SU-DHL-6 (cell line): ENCODE measurements at regions not wholly inside any gene's neighbourhood (a gene's known extent, or its start where the extent isn't known, plus 50 kb on each side); places are given as distances from the start of the nearest gene placed in this dataset.

Experiments
- H2AFZ ChIP-seq: fragments of 200-600 bp; sonication (generic); 2 replicates; pipeline ENCODE4 v1.6.1; 2014; ENCODE audit warnings: low read depth, mild to moderate bottlenecking, moderate library complexity, mixed read lengths, antibody characterized with exemption, low read length; ENCODE audit not compliant: severe bottlenecking
- H3F3A ChIP-seq: fragments of 200-600 bp; shearing (Covaris generic); 2 replicates; pipeline ENCODE4 v1.6.0; 2016; ENCODE audit warnings: antibody characterized with exemption, mild to moderate bottlenecking; ENCODE audit not compliant: insufficient read depth
- H3K27ac ChIP-seq: fragments of 200-600 bp; sonication (generic); 2 replicates; pipeline ENCODE4 v1.5.1; 2016; ENCODE audit warnings: low read depth, mild to moderate bottlenecking, low read length, moderate library complexity, mixed read lengths
- H3K27me3 ChIP-seq: fragments of 200-600 bp; sonication (generic), shearing (Covaris generic); 2 replicates; pipeline ENCODE4 v1.6.0; 2014; ENCODE audit warnings: mild to moderate bottlenecking, low read length
- H3K36me3 ChIP-seq: fragments of 200-600 bp; sonication (generic); 2 replicates; pipeline ENCODE4 v1.6.1; 2014; ENCODE audit warnings: mild to moderate bottlenecking, low read length, mixed read lengths
- H3K4me2 ChIP-seq: fragments of 300-600, 200-600 bp; shearing (Covaris generic), sonication (generic); 2 replicates; pipeline ENCODE4 v1.6.0; 2014; ENCODE audit warnings: low read length, low read depth, mild to moderate bottlenecking; ENCODE audit not compliant: poor library complexity, severe bottlenecking
- H3K4me3 ChIP-seq: fragments of 200-600 bp; sonication (generic); 2 replicates; pipeline ENCODE4 v1.5.1; 2014; ENCODE audit warnings: antibody characterized with exemption, low read length, mild to moderate bottlenecking, mixed read lengths; ENCODE audit not compliant: insufficient read depth, poor library complexity, severe bottlenecking
- H3K79me2 ChIP-seq: fragments of 200-600 bp; sonication (generic); 2 replicates; pipeline ENCODE4 v1.6.1; 2014; ENCODE audit warnings: mild to moderate bottlenecking, low read length, moderate library complexity; ENCODE audit not compliant: insufficient read depth
- H3K9ac ChIP-seq: fragments of 200-600 bp; sonication (generic); 2 replicates; pipeline ENCODE4 v1.7.0; 2014; ENCODE audit warnings: mild to moderate bottlenecking, low read length
- H3K9me2 ChIP-seq: fragments of 200-600 bp; sonication (generic); replicated peaks from 2 replicates; pipeline ENCODE4 v1.6.1; 2014; ENCODE audit warnings: low read length; ENCODE audit not compliant: insufficient read depth
- H3K9me3 ChIP-seq: fragments of 200-600 bp; sonication (generic); 2 replicates; pipeline ENCODE4 v1.6.1; 2014; ENCODE audit warnings: low read length, mixed read lengths; ENCODE audit not compliant: insufficient read depth
- H4K20me1 ChIP-seq: fragments of 200-600 bp; sonication (generic); 2 replicates; pipeline ENCODE4 v1.6.1; 2014; ENCODE audit warnings: low read depth, mild to moderate bottlenecking, antibody characterized with exemption, low read length, moderate library complexity, mixed read lengths
- EZH2phosphoT487 ChIP-seq: fragments of 200-600 bp; sonication (generic), shearing (Covaris generic); conservative IDR thresholded peaks from 2 replicates; pipeline ENCODE4 v1.6.1; 2018; ENCODE audit warnings: mild to moderate bottlenecking, antibody characterized with exemption, low read length, moderate library complexity, mixed read lengths
- TF ChIP-seq, protein P1 (sequence below): fragments of 200-600 bp; sonication (generic); IDR thresholded peaks from one replicate; pipeline ENCODE4 v1.5.1; 2017; ENCODE audit warnings: antibody characterized with exemption, mild to moderate bottlenecking, low read length, moderate library complexity; ENCODE audit not compliant: insufficient read depth, poor library complexity, severe bottlenecking

- H3K9ac ChIP-seq = no peak overlapping the region
- H3K36me3 ChIP-seq = no peaks in the 10 kb centered on the region
- H3K4me3 ChIP-seq = no peak overlapping the region
- no peak overlapping the region for H3K27ac ChIP-seq
- no peaks in the 10 kb centered on the region for H4K20me1 ChIP-seq
- no peaks in the 10 kb centered on the region for H3F3A ChIP-seq
- TF ChIP-seq, protein P1, sequence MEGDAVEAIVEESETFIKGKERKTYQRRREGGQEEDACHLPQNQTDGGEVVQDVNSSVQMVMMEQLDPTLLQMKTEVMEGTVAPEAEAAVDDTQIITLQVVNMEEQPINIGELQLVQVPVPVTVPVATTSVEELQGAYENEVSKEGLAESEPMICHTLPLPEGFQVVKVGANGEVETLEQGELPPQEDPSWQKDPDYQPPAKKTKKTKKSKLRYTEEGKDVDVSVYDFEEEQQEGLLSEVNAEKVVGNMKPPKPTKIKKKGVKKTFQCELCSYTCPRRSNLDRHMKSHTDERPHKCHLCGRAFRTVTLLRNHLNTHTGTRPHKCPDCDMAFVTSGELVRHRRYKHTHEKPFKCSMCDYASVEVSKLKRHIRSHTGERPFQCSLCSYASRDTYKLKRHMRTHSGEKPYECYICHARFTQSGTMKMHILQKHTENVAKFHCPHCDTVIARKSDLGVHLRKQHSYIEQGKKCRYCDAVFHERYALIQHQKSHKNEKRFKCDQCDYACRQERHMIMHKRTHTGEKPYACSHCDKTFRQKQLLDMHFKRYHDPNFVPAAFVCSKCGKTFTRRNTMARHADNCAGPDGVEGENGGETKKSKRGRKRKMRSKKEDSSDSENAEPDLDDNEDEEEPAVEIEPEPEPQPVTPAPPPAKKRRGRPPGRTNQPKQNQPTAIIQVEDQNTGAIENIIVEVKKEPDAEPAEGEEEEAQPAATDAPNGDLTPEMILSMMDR = no peak
- no peak for TF ChIP-seq EZH2phosphoT487
- H3K9me2 ChIP-seq = no peaks in the 10 kb centered on the region
- no peaks in the 10 kb centered on the region for H3K27me3 ChIP-seq
- H3K4me2 ChIP-seq = no peak overlapping the region
- no peak overlapping the region for H2AFZ ChIP-seq
- H3K79me2 ChIP-seq = no peaks in the 10 kb centered on the region
- no peaks in the 10 kb centered on the region for H3K9me3 ChIP-seq
Observed at GRCh38 chr4:11566444-11567022, 137.8 kb upstream of the HS3ST1 start.

GRCh38 chr4:11565899-11566298 is 137.2 kb upstream of the HS3ST1 start:
- Histone ChIP-seq H3K27ac (no peak overlapping the region), H3K27me3 (no peaks in the 10 kb centered on the region), H3K9me2 (no peaks in the 10 kb centered on the region), H3K79me2 (no peaks in the 10 kb centered on the region), H3K4me3 (no peak overlapping the region), H3K36me3 (no peaks in the 10 kb centered on the region), H4K20me1 (no peaks in the 10 kb centered on the region), H3K9ac (no peak overlapping the region), H2AFZ (no peak overlapping the region), H3K4me2 (no peak overlapping the region), H3F3A (no peaks in the 10 kb centered on the region), H3K9me3 (no peaks in the 10 kb centered on the region)
- TF ChIP-seq, protein P1 = no peak
- TF ChIP-seq EZH2phosphoT487 = no peak

GRCh38 chr4:11565213-11565612 is 136.5 kb upstream of the HS3ST1 start:
- Histone ChIP-seq H3F3A (no peaks in the 10 kb centered on the region), H2AFZ (no peak overlapping the region), H3K36me3 (no peaks in the 10 kb centered on the region), H3K4me3 (no peak overlapping the region), H3K9me3 (no peaks in the 10 kb centered on the region), H4K20me1 (no peaks in the 10 kb centered on the region), H3K27me3 (no peaks in the 10 kb centered on the region), H3K9ac (no peak overlapping the region), H3K79me2 (no peaks in the 10 kb centered on the region), H3K27ac (no peak overlapping the region), H3K4me2 (no peak overlapping the region), H3K9me2 (no peaks in the 10 kb centered on the region)
- no peak for TF ChIP-seq EZH2phosphoT487
- TF ChIP-seq, protein P1 = no peak
